ENCODE measurements at regions not wholly inside any gene's neighbourhood (a gene's known extent, or its start where the extent isn't known, plus 50 kb on each side); places are given as distances from the start of the nearest gene placed in this dataset.
A peak's percentile ranks its signal among the peaks of the same experiment; 100 is the strongest.

DNA sequence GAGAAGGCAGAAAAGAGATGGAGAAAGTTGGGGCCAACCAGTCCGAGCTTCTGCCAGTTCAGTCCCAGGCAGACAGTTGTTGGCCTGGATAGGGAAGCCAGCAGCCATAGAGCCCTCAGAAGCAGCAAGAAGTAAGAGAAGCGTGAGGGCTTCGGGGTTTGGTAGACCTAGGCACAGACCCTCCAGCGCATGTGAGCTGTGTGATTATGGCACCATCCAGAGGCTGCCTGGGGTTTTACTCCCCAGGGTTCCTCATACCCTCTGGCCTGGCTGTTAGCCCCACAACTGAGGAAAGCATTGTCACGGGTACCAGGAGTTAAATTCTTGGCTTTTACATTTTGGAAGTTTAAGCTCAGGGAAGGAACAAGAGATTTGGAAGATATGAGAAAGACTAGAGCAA is 93.7 kb upstream of the RAB6C start:
- Histone ChIP-seq H3K4me1 (no peaks in the 10 kb centered on the region), H3K27ac (no peak overlapping the region), H3K9me3 (no peaks in the 10 kb centered on the region), H3K4me3 (no peak overlapping the region), H3K27me3 (no peaks in the 10 kb centered on the region), H3K36me3 (replicated peaks in 1 of 2; ENCODE audit: insufficient read depth in 1 of 2, low read depth in 2 of 2) (no peaks in the 10 kb centered on the region)
- TF ChIP-seq, protein P1, sequence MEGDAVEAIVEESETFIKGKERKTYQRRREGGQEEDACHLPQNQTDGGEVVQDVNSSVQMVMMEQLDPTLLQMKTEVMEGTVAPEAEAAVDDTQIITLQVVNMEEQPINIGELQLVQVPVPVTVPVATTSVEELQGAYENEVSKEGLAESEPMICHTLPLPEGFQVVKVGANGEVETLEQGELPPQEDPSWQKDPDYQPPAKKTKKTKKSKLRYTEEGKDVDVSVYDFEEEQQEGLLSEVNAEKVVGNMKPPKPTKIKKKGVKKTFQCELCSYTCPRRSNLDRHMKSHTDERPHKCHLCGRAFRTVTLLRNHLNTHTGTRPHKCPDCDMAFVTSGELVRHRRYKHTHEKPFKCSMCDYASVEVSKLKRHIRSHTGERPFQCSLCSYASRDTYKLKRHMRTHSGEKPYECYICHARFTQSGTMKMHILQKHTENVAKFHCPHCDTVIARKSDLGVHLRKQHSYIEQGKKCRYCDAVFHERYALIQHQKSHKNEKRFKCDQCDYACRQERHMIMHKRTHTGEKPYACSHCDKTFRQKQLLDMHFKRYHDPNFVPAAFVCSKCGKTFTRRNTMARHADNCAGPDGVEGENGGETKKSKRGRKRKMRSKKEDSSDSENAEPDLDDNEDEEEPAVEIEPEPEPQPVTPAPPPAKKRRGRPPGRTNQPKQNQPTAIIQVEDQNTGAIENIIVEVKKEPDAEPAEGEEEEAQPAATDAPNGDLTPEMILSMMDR (IDR thresholded peaks at IDR 0.05): no peak
- TF ChIP-seq POLR2A (IDR thresholded peaks at IDR 0.05): no peak
- intact Hi-C loops (cut with DNase I): no loop called here
- DNase-seq: no peak
- ATAC-seq: no peak
- 42 to 61% methylated on average over 4 to 5 of the region's 5 CpGs for WGBS, 2 donors

DNA sequence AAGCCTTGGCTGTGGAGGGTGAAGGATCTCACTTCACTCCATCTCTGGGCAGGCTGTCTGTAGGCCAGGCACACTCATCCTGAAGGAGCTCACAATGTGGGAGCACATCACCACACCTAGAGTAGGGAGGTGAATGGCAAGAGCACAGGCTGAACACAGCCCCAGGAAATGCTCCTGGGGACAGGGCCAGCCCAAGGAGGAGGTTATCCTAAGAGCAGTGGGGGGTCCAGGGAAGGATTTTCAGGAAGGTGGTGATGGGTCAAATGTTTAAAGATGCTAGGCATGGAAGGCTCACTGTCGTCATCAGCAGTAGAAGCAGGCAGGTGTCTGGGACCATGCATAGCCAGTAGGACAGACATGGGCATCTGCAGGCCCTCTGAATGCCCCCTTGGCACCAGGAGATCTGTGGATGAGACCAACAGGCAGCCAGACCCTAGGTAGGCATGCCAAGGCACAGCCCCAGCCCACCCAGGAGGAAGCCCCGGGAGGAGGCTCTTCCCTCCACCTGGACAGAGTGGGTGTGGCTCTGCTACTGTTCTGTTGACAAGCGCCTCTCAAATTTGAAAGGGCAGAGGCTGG is 91.7 kb upstream of the RAB6C start:
- H3K4me1 ChIP-seq: no peaks in the 10 kb centered on the region
- ATAC-seq (no peak), DNase-seq (no peak)
- TF ChIP-seq, protein P1 (IDR thresholded peaks at IDR 0.05): no peak
- no peak for TF ChIP-seq POLR2A (IDR thresholded peaks at IDR 0.05)
- intact Hi-C loops (cut with DNase I): no loop called here
- no peaks in the 10 kb centered on the region for H3K27me3 ChIP-seq
- 62 to 69% methylated on average over 3 of the region's 3 CpGs for WGBS, 2 donors
- no peak overlapping the region for H3K27ac ChIP-seq
- no peak overlapping the region for H3K4me3 ChIP-seq
- no peaks in the 10 kb centered on the region for H3K36me3 ChIP-seq (replicated peaks in 1 of 2; ENCODE audit: insufficient read depth in 1 of 2, low read depth in 2 of 2)
- H3K9me3 ChIP-seq: no peaks in the 10 kb centered on the region

DNA sequence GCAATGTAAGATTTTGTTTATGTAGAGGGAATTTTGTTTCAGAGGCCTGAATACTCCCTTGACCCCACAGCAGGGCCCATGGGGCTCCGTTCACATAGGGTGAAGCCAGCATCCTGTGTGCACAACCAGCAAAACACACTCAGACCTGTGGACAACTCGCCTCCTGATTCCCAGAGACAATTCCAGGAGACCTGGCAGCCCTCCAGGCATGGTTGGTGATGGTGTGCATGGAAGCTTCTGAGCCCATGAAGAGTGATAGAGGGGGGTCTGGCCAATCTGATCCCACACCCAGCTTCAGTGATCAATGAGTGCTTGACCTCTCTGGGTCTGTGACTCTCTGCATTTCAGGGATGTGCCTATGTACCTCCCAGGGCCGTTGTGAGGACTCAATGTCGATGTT is 91.0 kb upstream of the RAB6C start:
- 78 to 86% methylated on average over 3 to 4 of the region's 4 CpGs for WGBS, 2 donors
- no peak for TF ChIP-seq POLR2A (IDR thresholded peaks at IDR 0.05)
- TF ChIP-seq, protein P1 (IDR thresholded peaks at IDR 0.05): no peak
- intact Hi-C loops (cut with DNase I): no loop called here
- no peaks in the 10 kb centered on the region for H3K36me3 ChIP-seq (replicated peaks in 1 of 2; ENCODE audit: insufficient read depth in 1 of 2, low read depth in 2 of 2)
- ATAC-seq (no peak), DNase-seq (no peak)
- H3K27ac ChIP-seq: no peak overlapping the region
- H3K9me3 ChIP-seq: no peaks in the 10 kb centered on the region
- H3K4me3 ChIP-seq: no peak overlapping the region
- H3K4me1 ChIP-seq: no peaks in the 10 kb centered on the region
- H3K27me3 ChIP-seq: no peaks in the 10 kb centered on the region

DNA sequence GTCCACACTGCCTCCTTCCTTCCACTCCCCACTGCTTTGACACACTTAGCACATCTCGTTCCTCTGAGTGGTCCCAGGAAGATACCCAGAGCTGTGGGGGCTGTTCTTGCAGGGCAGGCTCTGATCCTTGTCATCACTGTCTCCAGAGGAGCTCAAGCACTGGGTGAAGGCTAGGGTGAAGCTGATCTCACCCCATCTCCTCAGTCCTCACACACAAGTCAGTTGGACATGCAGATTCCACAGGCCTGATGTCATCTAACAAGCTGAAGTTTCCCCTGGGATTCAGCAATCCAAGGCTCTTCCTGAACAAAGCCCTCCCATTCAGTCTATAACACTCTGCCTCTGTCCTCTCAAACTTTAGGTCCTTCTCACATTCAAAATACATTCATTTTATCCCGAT is 90.6 kb upstream of the RAB6C start:
- Histone ChIP-seq H3K27me3 (no peaks in the 10 kb centered on the region), H3K27ac (no peak overlapping the region), H3K9me3 (no peaks in the 10 kb centered on the region), H3K36me3 (replicated peaks in 1 of 2; ENCODE audit: insufficient read depth in 1 of 2, low read depth in 2 of 2) (no peaks in the 10 kb centered on the region), H3K4me3 (no peak overlapping the region), H3K4me1 (no peaks in the 10 kb centered on the region)
- WGBS, 2 donors: 70 to 74% methylated on average over 2 of the region's 2 CpGs
- intact Hi-C loops (cut with DNase I): no loop called here
- ATAC-seq: peak; percentile 35
- no peak for TF ChIP-seq POLR2A (IDR thresholded peaks at IDR 0.05)
- TF ChIP-seq, protein P1 (IDR thresholded peaks at IDR 0.05): no peak
- DNase-seq: no peak
